BE2C (cell line): ENCODE measurements at regions not wholly inside any gene's neighbourhood (a gene's known extent, or its start where the extent isn't known, plus 50 kb on each side); places are given as distances from the start of the nearest gene placed in this dataset.
A peak's percentile ranks its signal among the peaks of the same experiment; 100 is the strongest.

Source experiments
- DNase-seq: peaks from one replicate; pipeline ENCODE4 v3.0.0-alpha.2; 2020
- H3K27me3 ChIP-seq: fragments of 250-450 bp; sonication (Bioruptor Pico); 2 replicates; pipeline ENCODE4 v1.5.1; 2020; ENCODE audit warnings: mild to moderate bottlenecking
- H3K36me3 ChIP-seq: fragments of 250-450 bp; sonication (Bioruptor Pico); 2 replicates; pipeline ENCODE4 v1.5.1; 2020; ENCODE audit warnings: mild to moderate bottlenecking
- H3K4me1 ChIP-seq: fragments of 250-450 bp; sonication (Bioruptor Pico); 2 replicates; pipeline ENCODE4 v1.5.1; 2020
- H3K4me3 ChIP-seq: 2 replicates; pipeline ENCODE4 v1.5.1; 2011; ENCODE audit warnings: low read depth, low read length
- H3K9me3 ChIP-seq: fragments of 250-450 bp; sonication (Bioruptor Pico); 2 replicates; pipeline ENCODE4 v1.5.1; 2020
- TF ChIP-seq, protein P1 (sequence below): IDR thresholded peaks from 2 replicates; pipeline ENCODE4 v1.5.1; 2012; ENCODE audit warnings: mild to moderate bottlenecking, low read depth, low read length

DNA sequence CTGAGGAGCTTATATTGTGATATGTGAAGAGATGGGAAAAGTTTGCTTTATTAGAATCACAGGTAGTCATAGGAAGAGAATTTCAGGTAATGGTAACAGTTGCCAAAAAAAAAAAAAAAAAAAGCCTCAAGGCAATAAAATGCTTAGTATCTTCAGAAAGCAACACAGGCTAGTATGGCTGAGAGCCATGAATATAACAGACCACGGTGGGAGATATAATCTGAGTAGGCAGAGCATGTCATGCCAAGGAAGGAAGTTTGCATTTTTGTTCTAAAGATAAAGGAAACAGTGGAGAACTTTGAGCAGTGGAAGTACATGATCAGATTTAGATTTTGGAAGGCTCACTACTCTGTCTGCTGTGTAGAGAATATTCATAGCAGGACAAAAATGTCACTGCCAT is 211.4 kb downstream of the ETS1 start:
- peaks cover 13% of the 10 kb centered on the region for H3K4me1 ChIP-seq
- H3K36me3 ChIP-seq: no peaks in the 10 kb centered on the region
- no peak for DNase-seq
- no peak overlapping the region for H3K4me3 ChIP-seq
- H3K27me3 ChIP-seq: no peaks in the 10 kb centered on the region
- TF ChIP-seq, protein P1, sequence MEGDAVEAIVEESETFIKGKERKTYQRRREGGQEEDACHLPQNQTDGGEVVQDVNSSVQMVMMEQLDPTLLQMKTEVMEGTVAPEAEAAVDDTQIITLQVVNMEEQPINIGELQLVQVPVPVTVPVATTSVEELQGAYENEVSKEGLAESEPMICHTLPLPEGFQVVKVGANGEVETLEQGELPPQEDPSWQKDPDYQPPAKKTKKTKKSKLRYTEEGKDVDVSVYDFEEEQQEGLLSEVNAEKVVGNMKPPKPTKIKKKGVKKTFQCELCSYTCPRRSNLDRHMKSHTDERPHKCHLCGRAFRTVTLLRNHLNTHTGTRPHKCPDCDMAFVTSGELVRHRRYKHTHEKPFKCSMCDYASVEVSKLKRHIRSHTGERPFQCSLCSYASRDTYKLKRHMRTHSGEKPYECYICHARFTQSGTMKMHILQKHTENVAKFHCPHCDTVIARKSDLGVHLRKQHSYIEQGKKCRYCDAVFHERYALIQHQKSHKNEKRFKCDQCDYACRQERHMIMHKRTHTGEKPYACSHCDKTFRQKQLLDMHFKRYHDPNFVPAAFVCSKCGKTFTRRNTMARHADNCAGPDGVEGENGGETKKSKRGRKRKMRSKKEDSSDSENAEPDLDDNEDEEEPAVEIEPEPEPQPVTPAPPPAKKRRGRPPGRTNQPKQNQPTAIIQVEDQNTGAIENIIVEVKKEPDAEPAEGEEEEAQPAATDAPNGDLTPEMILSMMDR: no peak
- no peaks in the 10 kb centered on the region; the same call in 1 of the 2 replicates for H3K9me3 ChIP-seq

DNA sequence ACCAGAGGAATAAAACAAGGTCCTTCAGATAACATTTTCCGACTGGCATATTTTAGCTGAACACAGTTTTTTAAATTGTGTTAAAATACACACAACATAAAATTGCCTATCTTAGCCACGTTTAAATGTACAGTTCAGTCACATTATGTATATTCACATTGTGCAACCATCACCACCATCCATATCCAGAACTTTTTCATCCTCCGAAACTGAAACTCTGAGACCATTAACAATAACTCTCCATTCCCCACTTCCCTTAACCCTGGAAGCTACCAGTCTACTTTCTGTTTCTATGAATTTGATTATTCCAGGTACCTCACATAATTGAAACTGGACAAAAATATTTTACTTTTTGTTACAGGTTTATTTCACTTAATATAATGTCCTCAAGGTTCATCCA is 213.3 kb downstream of the ETS1 start:
- TF ChIP-seq, protein P1: no peak
- DNase-seq: no peak
- no peaks in the 10 kb centered on the region for H3K9me3 ChIP-seq

DNA sequence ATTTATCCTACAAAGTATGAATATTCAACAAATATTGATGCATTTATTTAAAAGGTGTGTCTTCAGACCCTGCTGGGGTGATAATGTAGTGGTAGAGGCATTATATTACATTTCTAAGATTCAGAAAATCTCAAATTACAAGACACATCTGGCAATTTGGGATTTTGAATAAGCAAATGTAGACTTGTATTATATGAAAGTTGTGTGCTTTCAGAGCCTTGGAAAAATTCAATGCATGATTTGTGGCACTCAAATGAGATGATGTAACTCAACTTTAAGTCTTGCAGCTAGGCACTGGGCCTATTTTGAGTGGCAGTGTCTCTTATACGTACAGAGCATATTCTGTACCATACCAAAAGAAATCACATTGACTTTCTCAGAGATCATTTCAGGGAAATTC is 214.4 kb downstream of the ETS1 start:
- Histone ChIP-seq H3K27me3 (no peaks in the 10 kb centered on the region), H3K9me3 (no peaks in the 10 kb centered on the region), H3K4me1 (peaks cover 3% of the 10 kb centered on the region; the same call in 1 of the 2 replicates), H3K4me3 (no peak overlapping the region), H3K36me3 (no peaks in the 10 kb centered on the region)
- TF ChIP-seq, protein P1: no peak
- DNase-seq: no peak

More for the DNA sequence above, 213.3 kb downstream of the ETS1 start:
- Histone ChIP-seq H3K4me3 (no peak overlapping the region), H3K36me3 (no peaks in the 10 kb centered on the region), H3K4me1 (peaks cover 3% of the 10 kb centered on the region; the same call in 1 of the 2 replicates), H3K27me3 (no peaks in the 10 kb centered on the region)

DNA sequence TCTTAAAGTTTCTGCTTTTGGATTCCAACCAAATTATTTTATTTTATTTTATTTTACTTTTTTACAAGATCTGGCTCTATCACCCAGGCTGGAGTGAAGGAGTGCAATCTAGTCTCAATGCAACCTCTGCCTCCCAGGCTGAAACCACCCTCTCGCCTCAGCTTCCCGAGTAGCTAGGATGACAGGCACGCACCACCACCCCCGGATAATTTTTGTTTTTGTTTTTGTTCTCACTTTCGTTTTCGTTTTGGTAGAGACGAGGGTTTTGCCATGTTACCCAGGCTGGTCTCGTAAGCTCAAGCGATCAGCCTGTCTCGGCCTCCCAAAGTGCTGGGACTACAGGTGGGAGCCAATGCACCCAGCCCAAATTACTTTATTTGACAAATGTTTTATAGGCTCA is 219.8 kb downstream of the ETS1 start:
- H3K4me3 ChIP-seq: no peak overlapping the region
- TF ChIP-seq, protein P1: no peak
- no peaks in the 10 kb centered on the region for H3K36me3 ChIP-seq
- no peaks in the 10 kb centered on the region for H3K9me3 ChIP-seq
- DNase-seq: no peak
- no peaks in the 10 kb centered on the region for H3K4me1 ChIP-seq
- no peaks in the 10 kb centered on the region for H3K27me3 ChIP-seq

DNA sequence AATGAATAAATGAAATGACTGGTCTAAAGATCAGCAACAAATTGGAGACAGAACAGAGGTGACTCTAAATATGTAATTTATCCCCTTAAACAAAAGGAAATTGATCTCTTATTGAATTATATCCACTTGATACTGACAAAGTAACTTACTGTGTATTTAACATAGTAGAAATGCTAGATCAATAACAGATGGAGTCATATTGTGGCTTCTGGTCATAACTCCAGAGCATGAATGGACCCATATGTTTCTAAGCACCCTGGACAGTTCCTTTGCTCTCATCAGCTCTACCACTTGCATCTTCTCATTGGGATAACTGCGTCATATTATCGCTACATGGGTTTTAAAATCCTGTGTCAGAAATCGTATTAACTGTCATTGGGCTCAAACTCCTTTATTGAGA is 222.3 kb downstream of the ETS1 start:
- no peak for DNase-seq
- Histone ChIP-seq H3K4me3 (no peak overlapping the region), H3K4me1 (peaks cover 8% of the 10 kb centered on the region), H3K27me3 (no peaks in the 10 kb centered on the region), H3K9me3 (no peaks in the 10 kb centered on the region), H3K36me3 (no peaks in the 10 kb centered on the region)
- TF ChIP-seq, protein P1: no peak

DNA sequence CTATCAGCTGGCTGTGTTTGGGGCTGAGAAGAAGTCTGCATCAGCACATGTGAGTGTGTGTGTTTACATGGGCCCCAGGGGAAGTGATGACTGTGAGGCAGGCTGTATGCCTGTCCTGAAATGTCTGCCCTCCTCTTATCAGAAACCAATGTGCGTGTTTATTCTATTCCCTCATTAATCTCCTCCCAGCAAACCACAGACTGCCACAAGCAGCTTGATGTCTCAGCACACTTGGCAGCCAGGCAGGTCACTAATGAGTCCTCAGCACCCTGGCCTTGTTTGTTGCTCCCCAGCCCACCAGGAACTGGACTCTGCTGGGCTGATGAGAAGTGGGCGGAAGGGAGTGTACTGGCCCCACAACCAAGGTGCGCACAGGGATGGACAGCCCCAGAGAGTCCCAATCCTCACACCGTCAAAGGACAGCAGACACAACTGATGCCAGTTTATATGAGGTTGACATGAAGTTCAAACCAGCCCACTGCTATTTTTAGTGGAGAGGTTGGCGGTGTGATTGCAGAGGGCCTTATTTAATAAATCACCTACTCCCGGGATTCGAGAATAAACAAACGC is 225.8 kb downstream of the ETS1 start:
- TF ChIP-seq, protein P1: no peak
- DNase-seq: peak; percentile 56
- Histone ChIP-seq H3K36me3 (no peaks in the 10 kb centered on the region), H3K9me3 (no peaks in the 10 kb centered on the region), H3K4me1 (peaks cover 27% of the 10 kb centered on the region), H3K27me3 (no peaks in the 10 kb centered on the region), H3K4me3 (no peak overlapping the region)
